ENCODE measurements at regions not wholly inside any gene's neighbourhood (a gene's known extent, or its start where the extent isn't known, plus 50 kb on each side); places are given as distances from the start of the nearest gene placed in this dataset.

DNA sequence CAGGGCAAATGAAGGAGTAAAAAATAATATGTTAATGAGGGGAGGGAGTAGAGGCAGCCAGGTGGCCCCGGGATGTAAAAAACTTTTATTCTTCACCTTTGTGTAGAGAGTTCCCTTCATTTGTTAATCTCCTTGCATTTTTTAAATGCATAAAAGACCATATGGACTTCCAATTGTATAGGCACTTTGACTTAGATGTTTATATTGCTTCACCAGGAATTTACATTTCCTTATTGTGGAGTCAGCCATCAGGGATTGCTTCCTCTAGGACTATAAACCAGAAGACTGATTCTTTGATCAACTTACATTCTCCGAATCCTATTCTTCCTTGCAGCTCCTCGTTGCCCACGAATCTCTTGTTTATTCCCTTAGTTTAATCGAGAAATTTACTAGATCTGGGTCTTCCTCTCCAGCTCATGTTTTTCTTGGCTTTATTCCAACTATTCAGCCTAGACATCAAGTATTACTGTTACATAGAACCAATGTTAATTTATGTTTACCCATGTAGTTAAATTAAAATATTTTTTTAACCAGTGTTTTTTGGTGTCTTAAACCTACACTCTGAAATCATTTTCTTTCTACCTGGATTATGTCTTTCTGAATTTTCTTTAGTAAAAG is 1187.0 kb upstream of the SLC10A2 start:
- WGBS (ENCODE audit: insufficient coverage, insufficient read length), result no CpG with 5 or more reads among the region's 5 CpGs
- no peaks in the 10 kb centered on the region for H3K27me3 ChIP-seq (ENCODE audit: control insufficient read depth, insufficient read depth, low read length)
- no peaks in the 10 kb centered on the region for H3K36me3 ChIP-seq (ENCODE audit: control insufficient read depth, insufficient read depth, low read length)
- H3K4me3 ChIP-seq (ENCODE audit: low read length), result no peak overlapping the region
- H3K27ac ChIP-seq (ENCODE audit: low read length), result no peak overlapping the region
- H3K4me1 ChIP-seq (ENCODE audit: control insufficient read depth, insufficient read depth, low read length), result no peaks in the 10 kb centered on the region; the same call in 1 of the 2 replicates
- no peaks in the 10 kb centered on the region for H3K9me3 ChIP-seq (ENCODE audit: control insufficient read depth, insufficient read depth, low read length)
- no peak for DNase-seq (ENCODE audit: low read depth, low spot score)

DNA sequence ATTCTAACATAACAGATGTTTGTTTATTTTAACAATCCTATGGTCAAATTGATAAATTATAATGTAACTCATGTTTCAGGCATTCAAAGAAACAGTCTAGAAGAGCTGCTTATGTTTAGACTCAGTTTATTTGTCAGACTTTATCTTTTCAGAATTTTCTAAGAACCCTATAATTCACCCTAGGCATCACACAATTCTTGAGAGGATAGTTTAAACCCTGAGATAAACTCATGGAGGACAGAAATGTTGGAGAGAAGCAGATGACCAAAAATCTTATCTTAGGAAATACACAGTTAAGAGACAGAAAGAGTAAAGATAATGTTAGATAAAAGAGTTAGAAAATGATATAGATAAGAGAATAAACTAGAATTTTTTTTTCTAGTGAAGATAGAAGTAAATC is 1185.7 kb upstream of the SLC10A2 start:
- Histone ChIP-seq H3K27me3 (ENCODE audit: control insufficient read depth, insufficient read depth, low read length) (no peaks in the 10 kb centered on the region), H3K36me3 (ENCODE audit: control insufficient read depth, insufficient read depth, low read length) (no peaks in the 10 kb centered on the region), H3K4me1 (ENCODE audit: control insufficient read depth, insufficient read depth, low read length) (no peaks in the 10 kb centered on the region; the same call in 1 of the 2 replicates), H3K27ac (ENCODE audit: low read length) (no peak overlapping the region), H3K4me3 (ENCODE audit: low read length) (no peak overlapping the region), H3K9me3 (ENCODE audit: control insufficient read depth, insufficient read depth, low read length) (no peaks in the 10 kb centered on the region)
- DNase-seq (ENCODE audit: low read depth, low spot score), result no peak

DNA sequence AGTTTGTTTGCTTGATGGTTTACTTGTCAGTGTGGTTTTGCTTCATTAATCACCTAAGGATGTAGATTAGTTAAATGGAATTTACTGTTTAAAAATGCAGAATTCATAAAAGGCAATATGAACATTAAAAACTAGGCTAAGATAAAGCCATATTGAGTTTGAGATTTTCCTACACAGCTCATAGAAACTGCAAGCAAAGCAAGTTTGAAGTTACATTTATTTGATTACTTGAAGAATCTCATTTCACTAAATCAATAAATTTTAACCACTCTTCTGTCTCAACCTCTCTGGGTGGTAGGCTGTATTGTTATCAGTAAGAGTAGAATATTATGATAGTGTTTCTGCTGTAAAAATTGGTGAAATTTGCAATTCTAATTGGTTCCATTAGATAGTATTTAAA is 1180.7 kb upstream of the SLC10A2 start:
- no peaks in the 10 kb centered on the region for H3K27me3 ChIP-seq (ENCODE audit: control insufficient read depth, insufficient read depth, low read length)
- no peak for DNase-seq (ENCODE audit: low read depth, low spot score)
- no peak overlapping the region for H3K27ac ChIP-seq (ENCODE audit: low read length)
- H3K9me3 ChIP-seq (ENCODE audit: control insufficient read depth, insufficient read depth, low read length), result no peaks in the 10 kb centered on the region
- H3K36me3 ChIP-seq (ENCODE audit: control insufficient read depth, insufficient read depth, low read length), result no peaks in the 10 kb centered on the region
- no peaks in the 10 kb centered on the region for H3K4me1 ChIP-seq (ENCODE audit: control insufficient read depth, insufficient read depth, low read length)
- no peak overlapping the region for H3K4me3 ChIP-seq (ENCODE audit: low read length)

DNA sequence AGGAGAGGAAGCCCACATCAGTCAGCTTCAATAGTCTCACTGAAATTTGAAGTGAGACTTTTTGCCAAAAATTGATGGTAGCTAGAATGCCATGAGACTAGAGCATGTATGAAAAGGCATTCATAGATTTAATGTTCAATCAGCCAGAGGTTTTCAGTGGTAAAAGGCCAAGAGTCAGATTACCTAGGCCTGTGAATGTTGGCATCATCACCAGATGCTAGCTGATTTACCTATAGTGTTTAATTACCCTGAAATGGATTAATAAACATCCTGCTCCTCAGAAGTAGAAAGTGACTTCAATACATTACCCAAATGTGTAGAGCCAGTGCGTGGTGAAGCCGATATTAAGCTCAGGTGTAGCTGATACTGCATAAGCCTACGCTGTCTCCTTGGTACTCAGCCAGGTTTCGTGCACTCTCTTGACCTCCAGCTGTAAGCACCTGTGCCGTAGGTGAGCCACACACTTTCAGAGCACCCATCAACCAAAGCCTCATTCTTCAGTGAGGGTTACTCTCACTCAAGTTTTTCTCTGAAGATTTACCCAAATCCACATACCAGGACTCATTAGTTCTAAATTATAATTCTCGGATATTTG is 1140.3 kb upstream of the SLC10A2 start:
- Histone ChIP-seq H3K27me3 (ENCODE audit: control insufficient read depth, insufficient read depth, low read length) (no peaks in the 10 kb centered on the region), H3K36me3 (ENCODE audit: control insufficient read depth, insufficient read depth, low read length) (no peaks in the 10 kb centered on the region), H3K4me1 (ENCODE audit: control insufficient read depth, insufficient read depth, low read length) (no peaks in the 10 kb centered on the region), H3K27ac (ENCODE audit: low read length) (no peak overlapping the region), H3K4me3 (ENCODE audit: low read length) (no peak overlapping the region), H3K9me3 (ENCODE audit: control insufficient read depth, insufficient read depth, low read length) (no peaks in the 10 kb centered on the region)
- 100% methylated on average over 1 of the region's 6 CpGs for WGBS (ENCODE audit: insufficient coverage, insufficient read length)
- no peak for DNase-seq (ENCODE audit: low read depth, low spot score)

DNA sequence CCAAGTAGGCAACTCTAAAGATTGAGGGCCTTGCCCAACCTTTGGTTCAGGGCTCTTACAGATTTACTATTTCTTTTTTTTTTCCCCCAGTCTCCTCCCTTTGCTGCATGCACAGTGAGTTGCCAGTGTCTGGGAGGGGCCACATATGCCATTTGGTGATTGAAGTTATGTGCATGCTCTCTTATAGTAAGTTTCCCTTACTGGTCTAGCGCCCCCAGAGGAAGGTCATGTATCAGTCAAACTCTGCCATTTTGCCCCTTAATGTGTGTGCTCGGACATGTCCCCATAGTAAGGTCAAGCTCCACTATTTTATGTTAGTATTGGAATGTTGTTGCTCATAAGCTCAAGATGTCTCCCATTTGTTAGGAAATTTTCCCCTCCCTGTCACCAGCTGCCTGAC is 1138.0 kb upstream of the SLC10A2 start:
- Histone ChIP-seq H3K27me3 (ENCODE audit: control insufficient read depth, insufficient read depth, low read length) (no peaks in the 10 kb centered on the region), H3K36me3 (ENCODE audit: control insufficient read depth, insufficient read depth, low read length) (no peaks in the 10 kb centered on the region), H3K27ac (ENCODE audit: low read length) (no peak overlapping the region), H3K4me1 (ENCODE audit: control insufficient read depth, insufficient read depth, low read length) (0 out of 2 replicates have a peak, but pooled peaks cover 2% of the 10 kb centered on the region), H3K9me3 (ENCODE audit: control insufficient read depth, insufficient read depth, low read length) (no peaks in the 10 kb centered on the region), H3K4me3 (ENCODE audit: low read length) (no peak overlapping the region)
- WGBS (ENCODE audit: insufficient coverage, insufficient read length), result no CpG with 5 or more reads among the region's 2 CpGs
- no peak for DNase-seq (ENCODE audit: low read depth, low spot score)

DNA sequence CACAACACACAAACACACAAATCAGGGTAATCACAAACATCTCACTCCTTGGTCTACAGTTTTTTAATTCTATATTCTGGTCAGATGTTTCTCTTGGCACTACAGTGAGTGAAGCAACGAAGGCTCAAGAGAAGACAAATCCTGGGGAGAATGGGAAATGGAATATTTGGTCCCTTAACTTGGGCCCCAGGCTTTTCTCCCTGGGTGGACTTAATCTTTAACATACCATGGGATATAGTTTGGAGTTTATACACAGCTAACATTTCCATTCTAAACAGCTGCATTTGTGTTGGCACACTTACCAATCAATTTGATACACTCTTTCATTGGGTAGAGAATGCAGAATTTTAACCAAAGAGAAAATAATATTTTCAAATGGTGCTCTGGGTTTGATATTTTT is 1132.6 kb upstream of the SLC10A2 start:
- no peaks in the 10 kb centered on the region for H3K36me3 ChIP-seq (ENCODE audit: control insufficient read depth, insufficient read depth, low read length)
- DNase-seq (ENCODE audit: low read depth, low spot score), result no peak
- no peak overlapping the region for H3K4me3 ChIP-seq (ENCODE audit: low read length)
- no peaks in the 10 kb centered on the region for H3K27me3 ChIP-seq (ENCODE audit: control insufficient read depth, insufficient read depth, low read length)
- no CpG with 5 or more reads among the region's 1 CpG for WGBS (ENCODE audit: insufficient coverage, insufficient read length)
- H3K4me1 ChIP-seq (ENCODE audit: control insufficient read depth, insufficient read depth, low read length), result 0 out of 2 replicates have a peak, but pooled peaks cover 2% of the 10 kb centered on the region
- no peaks in the 10 kb centered on the region for H3K9me3 ChIP-seq (ENCODE audit: control insufficient read depth, insufficient read depth, low read length)
- no peak overlapping the region for H3K27ac ChIP-seq (ENCODE audit: low read length)

DNA sequence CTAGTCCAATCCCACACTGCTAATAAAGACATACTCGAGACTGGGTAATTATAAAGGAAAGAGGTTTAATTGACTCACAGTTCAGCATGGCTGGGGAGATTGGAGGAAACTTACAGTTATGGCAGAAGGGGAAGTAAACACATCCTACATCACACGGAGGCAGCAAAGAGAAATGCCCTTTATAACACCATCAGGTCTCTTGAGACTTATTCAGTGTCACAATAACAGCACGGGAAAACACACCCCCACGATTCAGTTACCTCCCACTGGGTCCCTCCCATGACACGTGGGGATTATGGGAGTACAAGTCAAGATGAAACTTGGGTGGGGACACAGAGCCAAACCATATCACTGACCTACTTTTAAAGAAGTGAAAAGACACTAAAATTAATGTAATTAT is 1130.4 kb upstream of the SLC10A2 start:
- no CpG with 5 or more reads among the region's 5 CpGs for WGBS (ENCODE audit: insufficient coverage, insufficient read length)

DNA sequence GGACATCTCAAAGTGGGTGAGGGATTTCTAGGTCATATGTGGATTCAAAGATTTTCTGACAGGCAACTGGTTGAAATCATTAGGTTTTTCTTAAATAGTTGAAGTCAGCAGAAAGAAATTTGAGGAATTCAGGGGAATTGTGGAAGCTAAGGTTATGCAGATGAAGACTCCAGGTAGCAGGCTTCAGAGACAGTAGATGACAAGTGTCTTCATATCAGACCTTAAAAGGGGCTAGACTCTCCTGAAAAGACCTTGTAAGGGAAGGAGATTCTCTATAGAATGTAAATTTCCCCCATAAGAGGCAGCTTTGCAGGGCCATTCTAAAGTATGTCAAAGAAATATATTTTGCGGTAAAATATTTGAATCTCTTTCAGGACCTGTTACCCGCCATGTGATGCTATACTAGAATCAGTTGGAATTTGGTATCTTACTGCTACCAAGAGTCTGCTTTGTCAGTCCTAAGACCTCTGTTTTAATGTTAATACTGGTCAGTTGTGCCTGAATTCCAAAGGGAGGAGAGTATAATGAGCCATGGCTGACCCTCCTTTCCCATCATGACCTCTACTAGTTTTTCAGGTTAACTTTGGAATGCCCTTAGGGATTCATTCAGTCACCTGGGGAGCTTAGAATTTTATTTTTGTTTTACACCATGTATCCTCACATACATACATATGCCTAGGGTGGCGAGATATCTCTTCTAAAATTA is 1115.5 kb upstream of the SLC10A2 start:
- no peak overlapping the region for H3K27ac ChIP-seq (ENCODE audit: low read length)

More for the DNA sequence above, 1130.4 kb upstream of the SLC10A2 start:
- Histone ChIP-seq H3K27ac (ENCODE audit: low read length) (no peak overlapping the region), H3K36me3 (ENCODE audit: control insufficient read depth, insufficient read depth, low read length) (no peaks in the 10 kb centered on the region), H3K4me3 (ENCODE audit: low read length) (no peak overlapping the region), H3K9me3 (ENCODE audit: control insufficient read depth, insufficient read depth, low read length) (no peaks in the 10 kb centered on the region), H3K4me1 (ENCODE audit: control insufficient read depth, insufficient read depth, low read length) (0 out of 2 replicates have a peak, but pooled peaks cover 2% of the 10 kb centered on the region), H3K27me3 (ENCODE audit: control insufficient read depth, insufficient read depth, low read length) (no peaks in the 10 kb centered on the region)
- no peak for DNase-seq (ENCODE audit: low read depth, low spot score)

DNA sequence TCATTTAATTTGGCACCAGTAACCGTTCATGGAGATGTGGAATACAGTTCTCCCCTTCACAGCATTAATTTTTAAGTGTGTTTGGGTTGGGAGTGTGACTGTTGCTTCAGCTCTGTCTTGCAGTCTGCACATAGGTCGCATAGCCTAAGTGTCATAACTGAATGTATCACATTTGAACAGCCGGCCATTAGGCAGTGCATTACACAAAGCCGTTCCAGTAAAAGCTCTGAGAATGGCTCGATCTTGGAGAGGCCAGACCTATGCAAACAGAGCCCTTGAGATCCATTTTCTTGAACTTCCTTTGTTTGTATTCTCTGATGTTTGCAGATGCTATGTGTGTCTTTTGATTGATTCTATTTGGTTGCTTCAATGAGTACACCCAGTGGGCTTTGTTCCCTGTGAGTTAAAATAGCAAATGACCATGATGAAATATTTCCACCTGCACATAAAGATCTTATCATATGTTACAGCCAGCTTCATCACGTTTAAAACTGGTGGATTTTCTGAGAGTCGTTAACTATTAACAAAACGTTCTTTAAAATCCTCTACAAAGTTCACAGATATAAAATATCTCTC is 1104.9 kb upstream of the SLC10A2 start:
- Histone ChIP-seq H3K4me3 (ENCODE audit: low read length) (no peak overlapping the region), H3K9me3 (ENCODE audit: control insufficient read depth, insufficient read depth, low read length) (no peaks in the 10 kb centered on the region), H3K36me3 (ENCODE audit: control insufficient read depth, insufficient read depth, low read length) (no peaks in the 10 kb centered on the region), H3K4me1 (ENCODE audit: control insufficient read depth, insufficient read depth, low read length) (0 out of 2 replicates have a peak, but pooled peaks cover 2% of the 10 kb centered on the region), H3K27ac (ENCODE audit: low read length) (no peak overlapping the region), H3K27me3 (ENCODE audit: control insufficient read depth, insufficient read depth, low read length) (no peaks in the 10 kb centered on the region)
- WGBS (ENCODE audit: insufficient coverage, insufficient read length), result no CpG with 5 or more reads among the region's 8 CpGs
- DNase-seq (ENCODE audit: low read depth, low spot score), result no peak

More for the DNA sequence above, 1115.5 kb upstream of the SLC10A2 start:
- H3K4me1 ChIP-seq (ENCODE audit: control insufficient read depth, insufficient read depth, low read length), result no peaks in the 10 kb centered on the region; the same call in 1 of the 2 replicates
- no peaks in the 10 kb centered on the region for H3K27me3 ChIP-seq (ENCODE audit: control insufficient read depth, insufficient read depth, low read length)
- H3K9me3 ChIP-seq (ENCODE audit: control insufficient read depth, insufficient read depth, low read length), result no peaks in the 10 kb centered on the region
- no peaks in the 10 kb centered on the region for H3K36me3 ChIP-seq (ENCODE audit: control insufficient read depth, insufficient read depth, low read length)
- H3K4me3 ChIP-seq (ENCODE audit: low read length), result no peak overlapping the region
- DNase-seq (ENCODE audit: low read depth, low spot score), result peak; percentile 57
- no CpG with 5 or more reads among the region's 3 CpGs for WGBS (ENCODE audit: insufficient coverage, insufficient read length)

DNA sequence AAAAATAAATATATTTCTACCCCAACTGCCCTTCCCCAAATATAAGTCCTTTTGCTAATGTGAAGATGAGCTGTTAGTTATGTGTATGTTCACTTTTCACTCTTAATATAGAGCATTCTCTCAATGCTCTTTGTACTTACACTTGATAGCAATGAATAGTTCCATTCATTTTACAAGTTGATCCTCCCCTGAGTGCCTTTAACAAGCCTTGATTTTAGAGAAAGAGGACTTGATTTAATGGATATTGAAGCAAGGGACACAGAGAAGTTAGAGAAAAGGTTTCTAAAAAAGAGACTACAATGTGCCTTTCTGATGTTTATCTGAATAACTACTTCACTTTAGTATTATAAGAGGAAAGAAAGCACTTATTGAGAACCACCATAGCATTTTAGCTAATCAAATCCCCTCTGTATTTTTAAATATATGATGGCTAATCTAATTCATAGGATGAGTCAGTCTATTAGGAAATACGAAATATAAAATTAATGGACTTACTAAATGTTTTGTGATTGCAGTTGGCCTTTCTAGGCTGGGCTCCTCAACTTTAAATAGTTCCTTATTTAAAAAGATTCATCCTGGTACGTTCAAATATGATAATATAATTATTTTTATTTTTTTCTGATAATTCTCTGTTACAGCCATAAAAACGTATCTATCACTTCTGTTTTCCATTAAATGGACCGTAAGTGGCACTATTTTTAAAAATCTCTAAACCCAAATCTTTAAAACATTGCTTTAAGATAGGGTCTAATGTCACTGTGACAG is 1097.8 kb upstream of the SLC10A2 start:
- no peak overlapping the region for H3K4me3 ChIP-seq (ENCODE audit: low read length)
- H3K36me3 ChIP-seq (ENCODE audit: control insufficient read depth, insufficient read depth, low read length), result no peaks in the 10 kb centered on the region
- no peaks in the 10 kb centered on the region for H3K9me3 ChIP-seq (ENCODE audit: control insufficient read depth, insufficient read depth, low read length)
- DNase-seq (ENCODE audit: low read depth, low spot score), result no peak
- no peaks in the 10 kb centered on the region for H3K27me3 ChIP-seq (ENCODE audit: control insufficient read depth, insufficient read depth, low read length)
- H3K4me1 ChIP-seq (ENCODE audit: control insufficient read depth, insufficient read depth, low read length), result no peaks in the 10 kb centered on the region
- WGBS (ENCODE audit: insufficient coverage, insufficient read length), result no CpG with 5 or more reads among the region's 4 CpGs
- no peak overlapping the region for H3K27ac ChIP-seq (ENCODE audit: low read length)

Measured in iPS DF 6.9 (cell line).